H1 (cell line): ENCODE measurements at regions not wholly inside any gene's neighbourhood (a gene's known extent, or its start where the extent isn't known, plus 50 kb on each side); places are given as distances from the start of the nearest gene placed in this dataset.
A peak's percentile ranks its signal among the peaks of the same experiment; 100 is the strongest.

Source experiments
- CTCF ChIA-PET: fragments of 300-600 bp; sonication (Branson Sonifier 250); formaldehyde crosslinking; loops from one replicate; lab custom pipeline; 2021; ENCODE audit not compliant: partially characterized antibody; lab: Charles Lee
- POLR2A ChIA-PET: fragments of 300-600 bp; sonication (Branson Sonifier 250); formaldehyde crosslinking; loops from one replicate; lab custom pipeline; 2021; ENCODE audit warnings: inconsistent platforms; ENCODE audit not compliant: partially characterized antibody; lab: Charles Lee
- DNase-seq, 2 experiments: peaks; one replicate each; pipeline versions ENCODE4 v3.0.0 to v3.0.0-alpha.2; 2010 to 2022; ENCODE audit warnings: low spot score in 2 of 2, low read depth in 1 of 2, mixed read lengths in 1 of 2
- FAIRE-seq: peaks from 2 replicates; lab custom pipeline; 2011; peaks lifted over from hg19 to GRCh38; lab: Jason Lieb, UNC
- H2AFZ ChIP-seq: 2 replicates; pipeline ENCODE4 v1.8.1; 2012; ENCODE audit warnings: low read length, inconsistent platforms
- H2AK5ac ChIP-seq: 2 replicates; pipeline ENCODE4 v1.6.1; 2013; ENCODE audit warnings: low read depth, low read length
- H2BK120ac ChIP-seq: replicated peaks from 2 replicates; pipeline ENCODE3; 2013; ENCODE audit warnings: low read depth, low read length, inconsistent platforms
- H2BK12ac ChIP-seq: 2 replicates; pipeline ENCODE4 v1.6.1; 2013; ENCODE audit warnings: low read depth, low read length
- H2BK15ac ChIP-seq: 2 replicates; pipeline ENCODE4 v1.6.1; 2013; ENCODE audit warnings: low read length
- H2BK20ac ChIP-seq: 2 replicates; pipeline ENCODE4 v1.6.1; 2013; ENCODE audit warnings: low read length
- H2BK5ac ChIP-seq: 2 replicates; pipeline ENCODE4 v1.6.1; 2013; ENCODE audit warnings: low read depth, low read length
- H3K14ac ChIP-seq: 2 replicates; pipeline ENCODE4 v1.6.1; 2013; ENCODE audit warnings: inconsistent platforms; ENCODE audit not compliant: insufficient read length
- H3K18ac ChIP-seq: 2 replicates; pipeline ENCODE4 v1.6.1; 2013; ENCODE audit warnings: low read length; ENCODE audit errors: extremely low read depth
- H3K23ac ChIP-seq: 2 replicates; pipeline ENCODE4 v1.6.1; 2013; ENCODE audit warnings: inconsistent platforms; ENCODE audit not compliant: insufficient read length
- H3K23me2 ChIP-seq: 2 replicates; pipeline ENCODE4 v1.6.1; 2013; ENCODE audit warnings: low read depth, low read length
- H3K27ac ChIP-seq: 2 replicates; pipeline ENCODE4 v1.6.1; 2011; ENCODE audit warnings: low read depth, low read length, inconsistent platforms
- H3K27me3 ChIP-seq, 4 experiments: replicated peaks in 1 of 4; 1 replicate in 1 of 4; 2 replicates in 3 of 4; pipeline versions ENCODE4 v1.6.1 to v1.8.1; 2011 to 2013; ENCODE audit warnings: low read length in 3 of 4, mild to moderate bottlenecking in 3 of 4, inconsistent platforms in 2 of 4, mixed read lengths in 2 of 4, moderate library complexity in 1 of 4; ENCODE audit not compliant: control insufficient read depth in 3 of 4, insufficient read depth in 3 of 4; ENCODE audit errors: extremely low read depth in 1 of 4
- H3K36me3 ChIP-seq, 4 experiments: 2 replicates each; pipeline versions ENCODE4 v1.6.1 to v1.8.1; 2011 to 2013; ENCODE audit warnings: mild to moderate bottlenecking in 4 of 4, low read length in 3 of 4, moderate library complexity in 2 of 4, control low read depth in 1 of 4, inconsistent platforms in 1 of 4; ENCODE audit not compliant: insufficient read depth in 4 of 4, control insufficient read depth in 2 of 4
- H3K4ac ChIP-seq: replicated peaks from 2 replicates; pipeline ENCODE3; 2013; ENCODE audit warnings: low read length, low read depth, mixed read lengths, inconsistent platforms; ENCODE audit not compliant: insufficient read length
- H3K4me1 ChIP-seq, 4 experiments: replicated peaks in 1 of 4; 1 replicate in 1 of 4; 2 replicates in 3 of 4; pipeline versions ENCODE4 v1.6.1 to v1.8.1; 2011 to 2013; ENCODE audit warnings: low read length in 3 of 4, inconsistent platforms in 2 of 4, mixed read lengths in 1 of 4; ENCODE audit not compliant: insufficient read depth in 4 of 4, control insufficient read depth in 3 of 4
- H3K4me2 ChIP-seq, 2 experiments: 2 replicates each; pipeline versions ENCODE4 v1.6.1 to v1.8.1; 2011 to 2013; ENCODE audit warnings: low read depth in 2 of 2, low read length in 2 of 2, control low read depth in 1 of 2, inconsistent platforms in 1 of 2, mild to moderate bottlenecking in 1 of 2; ENCODE audit not compliant: insufficient read depth in 1 of 2
- H3K4me3 ChIP-seq, 4 experiments: fragments of 200-600, 300-600 bp in 1 of 4; sonication (generic), shearing (Covaris generic), sonication (Bioruptor Twin) in 1 of 4; 2 replicates each; pipeline versions ENCODE4 v1.5.1 to v1.8.1; 2011 to 2016; ENCODE audit warnings: low read length in 4 of 4, low read depth in 3 of 4, control low read depth in 2 of 4, inconsistent platforms in 2 of 4, mild to moderate bottlenecking in 2 of 4, mixed read lengths in 1 of 4, moderate library complexity in 1 of 4; ENCODE audit not compliant: insufficient read depth in 2 of 4; ENCODE audit errors: extremely low read depth in 1 of 4
- H3K56ac ChIP-seq: replicated peaks from 2 replicates; pipeline ENCODE3; 2013; ENCODE audit warnings: low read depth, mild to moderate bottlenecking, mixed read lengths, low read length, inconsistent platforms; ENCODE audit not compliant: insufficient read length
- H3K79me1 ChIP-seq: 2 replicates; pipeline ENCODE4 v1.6.1; 2013; ENCODE audit warnings: low read depth, low read length, control low read depth
- H3K79me2 ChIP-seq, 2 experiments: 2 replicates each; pipeline versions ENCODE4 v1.6.1 to v1.8.1; 2012 to 2013; ENCODE audit warnings: low read length in 2 of 2, mild to moderate bottlenecking in 2 of 2, inconsistent platforms in 1 of 2; ENCODE audit not compliant: insufficient read depth in 2 of 2, control insufficient read depth in 1 of 2
- H3K9ac ChIP-seq, 4 experiments: replicated peaks in 1 of 4; 1 replicate in 1 of 4; 2 replicates in 3 of 4; pipeline versions ENCODE4 v1.6.1 to v1.8.1; 2011 to 2013; ENCODE audit warnings: low read depth in 3 of 4, low read length in 3 of 4, control low read depth in 2 of 4, mild to moderate bottlenecking in 2 of 4, moderate library complexity in 2 of 4, inconsistent platforms in 1 of 4; ENCODE audit errors: extremely low read depth in 1 of 4
- H3K9me3 ChIP-seq, 2 experiments: 2 replicates each; pipeline versions ENCODE4 v1.6.1 to v1.8.1; 2012 to 2013; ENCODE audit warnings: mild to moderate bottlenecking in 2 of 2, moderate library complexity in 2 of 2, control low read depth in 1 of 2, inconsistent platforms in 1 of 2, low read depth in 1 of 2, low read length in 1 of 2, mixed read lengths in 1 of 2; ENCODE audit not compliant: insufficient read depth in 2 of 2
- H4K20me1 ChIP-seq, 2 experiments: replicated peaks in 1 of 2; 2 replicates each; pipeline versions ENCODE3 to v1.8.1; 2011 to 2013; ENCODE audit warnings: inconsistent platforms in 2 of 2, low read length in 2 of 2, mild to moderate bottlenecking in 1 of 2; ENCODE audit not compliant: insufficient read depth in 2 of 2, control insufficient read depth in 1 of 2
- H4K5ac ChIP-seq: 2 replicates; pipeline ENCODE4 v1.6.1; 2013; ENCODE audit warnings: low read length, low read depth, mixed read lengths, inconsistent platforms; ENCODE audit not compliant: insufficient read length
- H4K8ac ChIP-seq: 2 replicates; pipeline ENCODE4 v1.8.0; 2013; ENCODE audit warnings: mild to moderate bottlenecking, moderate library complexity, low read length, inconsistent platforms; ENCODE audit not compliant: insufficient read depth; ENCODE audit errors: extremely low read depth
- H4K91ac ChIP-seq: replicated peaks from 2 replicates; pipeline ENCODE3; 2013; ENCODE audit warnings: low read length, mixed read lengths, inconsistent platforms; ENCODE audit not compliant: insufficient read length
- CHD2 ChIP-seq: IDR thresholded peaks from 2 replicates; pipeline ENCODE4 v1.6.1; 2012; ENCODE audit warnings: low read length, improper control_type of control experiment
- MAFK ChIP-seq: IDR thresholded peaks from 2 replicates; pipeline ENCODE4 v1.6.1; 2012; ENCODE audit warnings: low read depth, mild to moderate bottlenecking, improper control_type of control experiment, low read length
- SUZ12 ChIP-seq: fragments of 200-600 bp; sonication (generic); IDR thresholded peaks from 2 replicates; pipeline ENCODE4 v1.6.1; 2012; ENCODE audit warnings: mild to moderate bottlenecking, inconsistent platforms, low read length, moderate library complexity, mixed read lengths
- TAF7 ChIP-seq: optimal IDR thresholded peaks from 2 replicates; pipeline ENCODE3; 2011; ENCODE audit warnings: low read depth, mild to moderate bottlenecking, inconsistent platforms, low read length, moderate library complexity, borderline replicate concordance
- WGBS, 2 experiments: shearing (Covaris generic) in 1 of 2; methylation state at CpG; one replicate each; pipeline versions ENCODE4 v1.1.6 to v1.1.7; 2013 to 2015; ENCODE audit warnings: low lambda C conversion rate in 2 of 2, mixed read lengths in 2 of 2, inconsistent platforms in 1 of 2, low coverage in 1 of 2, missing lambda C conversion rate in 1 of 2; ENCODE audit not compliant: insufficient replicate concordance in 2 of 2, insufficient coverage in 1 of 2, insufficient read length in 1 of 2; ENCODE audit errors: extremely low coverage in 1 of 2, missing lambda C conversion rate in 1 of 2; 5-methylcytosine and 5-hydroxymethylcytosine counted together

- Histone ChIP-seq H2BK120ac (no peak overlapping the region), H2AK5ac (no peak overlapping the region), H3K9me3 (no peaks in the 10 kb centered on the region), H3K79me2 (no peaks in the 10 kb centered on the region), H2AFZ (no peak overlapping the region), H3K4me1 (peaks cover 0 to 4% (median 1%) of the 10 kb centered on the region in 4 experiments; a peak in 2 of 7 replicates), H2BK12ac (no peak overlapping the region), H3K18ac (no peak overlapping the region), H3K4me3 (no peak overlapping the region), H4K8ac (no peak overlapping the region), H4K5ac (no peak overlapping the region), H4K91ac (no peak overlapping the region), H2BK20ac (no peak overlapping the region), H3K14ac (no peak overlapping the region), H2BK15ac (no peak overlapping the region), H3K23me2 (no peaks in the 10 kb centered on the region), H3K56ac (no peak overlapping the region), H2BK5ac (no peak overlapping the region), H3K23ac (no peak overlapping the region), H3K27me3 (peaks cover 53 to 94% (median 83%) of the 10 kb centered on the region in 4 experiments), H3K27ac (no peak overlapping the region), H4K20me1 (peaks cover 2 to 6% of the 10 kb centered on the region in 2 experiments), H3K4ac (no peak overlapping the region), H3K9ac (no peak overlapping the region), H3K79me1 (no peaks in the 10 kb centered on the region), H3K36me3 (no peaks in the 10 kb centered on the region), H3K4me2 (no peak overlapping the region)
- DNase-seq (peak in 1 of 2 experiments; percentile 19), FAIRE-seq (peak; percentile 92)
- CTCF ChIA-PET = interaction anchor here (0.6 kb wide), 2 partner anchors 17 to 230 kb away, joined by 3 read pairs; no protein-coding TSS in a partner anchor
- WGBS, 2 experiments = 4% methylated on average over 2 of the region's 2 CpGs; no CpG with 5 or more reads in 1 of the 2 experiments
- POLR2A ChIA-PET = no interaction called here
- TF ChIP-seq MAFK = no peak
- TF ChIP-seq TAF7 = no peak
- TF ChIP-seq CHD2 = no peak
- no peak for TF ChIP-seq SUZ12
Observed at GRCh38 chr16:59339871-59340270, 605.8 kb upstream of the GOT2 start.
